Parathyroid adenoma (tissue), 2 donors: ENCODE measurements at regions not wholly inside any gene's neighbourhood (a gene's known extent, or its start where the extent isn't known, plus 50 kb on each side); places are given as distances from the start of the nearest gene placed in this dataset.

ENCODE experiments used
- H2AFZ ChIP-seq: fragments of 300-600 bp; sonication (generic); one replicate; pipeline ENCODE4 v1.7.0; 2017; ENCODE audit warnings: antibody characterized with exemption, mild to moderate bottlenecking
- H3K27ac ChIP-seq: fragments of 300-600 bp; sonication (generic); one replicate; pipeline ENCODE4 v1.7.0; 2017
- H3K27me3 ChIP-seq: fragments of 300-600 bp; sonication (generic); one replicate; pipeline ENCODE4 v1.7.0; 2017; ENCODE audit warnings: low read length; ENCODE audit not compliant: control insufficient read depth, insufficient read depth
- H3K36me3 ChIP-seq: fragments of 300-600 bp; sonication (generic); one replicate; pipeline ENCODE4 v1.7.0; 2017; ENCODE audit warnings: low read length; ENCODE audit not compliant: control insufficient read depth, insufficient read depth
- H3K4me1 ChIP-seq: fragments of 300-600 bp; sonication (generic); one replicate; pipeline ENCODE4 v1.7.0; 2017; ENCODE audit warnings: control low read depth
- H3K4me2 ChIP-seq: fragments of 300-600 bp; sonication (generic); one replicate; pipeline ENCODE4 v1.7.0; 2017; ENCODE audit warnings: low read length
- H3K4me3 ChIP-seq: fragments of 300-600 bp; sonication (generic); one replicate; pipeline ENCODE4 v1.7.0; 2017; ENCODE audit warnings: low read depth, low read length
- H3K79me2 ChIP-seq: fragments of 300-600 bp; sonication (generic); one replicate; pipeline ENCODE4 v1.7.0; 2017; ENCODE audit warnings: control low read depth
- H3K9ac ChIP-seq: fragments of 300-600 bp; sonication (generic); one replicate; pipeline ENCODE4 v1.7.0; 2017; ENCODE audit warnings: mild to moderate bottlenecking
- H3K9me3 ChIP-seq: fragments of 300-600 bp; sonication (generic); one replicate; pipeline ENCODE4 v1.7.0; 2017; ENCODE audit warnings: low read length; ENCODE audit not compliant: control insufficient read depth
- CTCF ChIP-seq: fragments of 300-600 bp; sonication (generic); IDR thresholded peaks from one replicate; pipeline ENCODE4 v1.7.0; 2017; ENCODE audit warnings: antibody characterized with exemption, mild to moderate bottlenecking
- donor health status: primary hyperparathyroidism.

- no peaks in the 10 kb centered on the region for H3K4me1 ChIP-seq
- H3K36me3 ChIP-seq: no peaks in the 10 kb centered on the region
- no peak overlapping the region for H3K4me2 ChIP-seq
- H3K27ac ChIP-seq: no peak overlapping the region
- no peaks in the 10 kb centered on the region for H3K27me3 ChIP-seq
- no peak overlapping the region for H3K4me3 ChIP-seq
- no peak overlapping the region for H3K9ac ChIP-seq
- no peaks in the 10 kb centered on the region for H3K9me3 ChIP-seq
- H3K79me2 ChIP-seq: no peaks in the 10 kb centered on the region
- no peak overlapping the region for H2AFZ ChIP-seq
- no peak for TF ChIP-seq CTCF
Observed at GRCh38 chrX:39288592-39288991, 487.3 kb downstream of the MID1IP1 start.

- no peak overlapping the region for H3K27ac ChIP-seq
- H3K9me3 ChIP-seq: no peaks in the 10 kb centered on the region
- H3K79me2 ChIP-seq: no peaks in the 10 kb centered on the region
- no peaks in the 10 kb centered on the region for H3K36me3 ChIP-seq
- H2AFZ ChIP-seq: no peak overlapping the region
- H3K9ac ChIP-seq: no peak overlapping the region
- no peak for TF ChIP-seq CTCF
- no peaks in the 10 kb centered on the region for H3K27me3 ChIP-seq
- H3K4me3 ChIP-seq: no peak overlapping the region
- no peaks in the 10 kb centered on the region for H3K4me1 ChIP-seq
- H3K4me2 ChIP-seq: no peak overlapping the region
Observed at GRCh38 chrX:39289827-39290226, 488.6 kb downstream of the MID1IP1 start.

GRCh38 chrX:39293203-39293602 lies 491.9 kb downstream of the MID1IP1 start:
- H3K79me2 ChIP-seq: no peaks in the 10 kb centered on the region
- no peak overlapping the region for H3K27ac ChIP-seq
- no peaks in the 10 kb centered on the region for H3K36me3 ChIP-seq
- no peaks in the 10 kb centered on the region for H3K9me3 ChIP-seq
- no peak overlapping the region for H3K4me2 ChIP-seq
- no peaks in the 10 kb centered on the region for H3K4me1 ChIP-seq
- H3K4me3 ChIP-seq: no peak overlapping the region
- no peaks in the 10 kb centered on the region for H3K27me3 ChIP-seq
- no peak for TF ChIP-seq CTCF
- no peak overlapping the region for H2AFZ ChIP-seq
- H3K9ac ChIP-seq: no peak overlapping the region

GRCh38 chrX:39296472-39296871 lies 495.2 kb downstream of the MID1IP1 start:
- no peak overlapping the region for H3K9ac ChIP-seq
- no peaks in the 10 kb centered on the region for H3K36me3 ChIP-seq
- TF ChIP-seq CTCF: no peak

GRCh38 chrX:39298821-39299220 lies 497.6 kb downstream of the MID1IP1 start:
- no peak for TF ChIP-seq CTCF
- Histone ChIP-seq H3K27ac (no peak overlapping the region), H3K9me3 (no peaks in the 10 kb centered on the region), H3K27me3 (no peaks in the 10 kb centered on the region), H3K4me3 (no peak overlapping the region), H2AFZ (no peak overlapping the region), H3K36me3 (no peaks in the 10 kb centered on the region), H3K79me2 (no peaks in the 10 kb centered on the region), H3K4me2 (no peak overlapping the region), H3K4me1 (no peaks in the 10 kb centered on the region), H3K9ac (no peak overlapping the region)

More at GRCh38 chrX:39296472-39296871, 495.2 kb downstream of the MID1IP1 start:
- H2AFZ ChIP-seq: no peak overlapping the region
- no peak overlapping the region for H3K4me3 ChIP-seq
- no peaks in the 10 kb centered on the region for H3K79me2 ChIP-seq
- no peak overlapping the region for H3K4me2 ChIP-seq
- H3K9me3 ChIP-seq: no peaks in the 10 kb centered on the region
- H3K27ac ChIP-seq: no peak overlapping the region
- no peaks in the 10 kb centered on the region for H3K27me3 ChIP-seq
- no peaks in the 10 kb centered on the region for H3K4me1 ChIP-seq
